SK-N-SH treated with all-trans-retinoic acid at 6 μM for 48 hours (cell line): ENCODE measurements at regions not wholly inside any gene's neighbourhood (a gene's known extent, or its start where the extent isn't known, plus 50 kb on each side); places are given as distances from the start of the nearest gene placed in this dataset.

Source experiments
- OSR1 ChIP-seq: fragments of 250-450 bp; sonication (Bioruptor Pico); IDR thresholded peaks from 2 replicates; pipeline ENCODE4 v1.8.0; 2022; ENCODE audit warnings: moderate library complexity, mild to moderate bottlenecking, inconsistent platforms
- RARB ChIP-seq: fragments of 250-450 bp; sonication (Bioruptor Pico); IDR thresholded peaks from 2 replicates; pipeline ENCODE4 v1.8.0; 2021; ENCODE audit warnings: mild to moderate bottlenecking, moderate library complexity
- ZFP30 ChIP-seq: fragments of 450-650 bp; formaldehyde crosslinking; IDR thresholded peaks from 2 replicates; pipeline ENCODE4 v1.5.0; 2022; ENCODE audit warnings: mild to moderate bottlenecking, moderate library complexity
- ZNF70 ChIP-seq: fragments of 450-650 bp; formaldehyde crosslinking; IDR thresholded peaks from 2 replicates; pipeline ENCODE4 v1.5.0; 2020; ENCODE audit warnings: mild to moderate bottlenecking, moderate library complexity
- TF ChIP-seq, protein P1 (sequence below): fragments of 250-450 bp; sonication (Bioruptor Pico); IDR thresholded peaks from 2 replicates; pipeline ENCODE4 v1.5.1; 2021; ENCODE audit warnings: mild to moderate bottlenecking, moderate library complexity
- TF ChIP-seq, protein P2 (sequence below): fragments of 250-450 bp; sonication (Bioruptor Pico); IDR thresholded peaks from 2 replicates; pipeline ENCODE4 v1.5.0; 2020; ENCODE audit warnings: mild to moderate bottlenecking, moderate library complexity

GRCh38 chr15:35757361-35757760 lies 211.4 kb upstream of the DPH6 start:
- no peak for TF ChIP-seq ZFP30 (CRISPR knock-in tag)
- TF ChIP-seq OSR1 (CRISPR knock-in tag) = no peak
- TF ChIP-seq, protein P1, sequence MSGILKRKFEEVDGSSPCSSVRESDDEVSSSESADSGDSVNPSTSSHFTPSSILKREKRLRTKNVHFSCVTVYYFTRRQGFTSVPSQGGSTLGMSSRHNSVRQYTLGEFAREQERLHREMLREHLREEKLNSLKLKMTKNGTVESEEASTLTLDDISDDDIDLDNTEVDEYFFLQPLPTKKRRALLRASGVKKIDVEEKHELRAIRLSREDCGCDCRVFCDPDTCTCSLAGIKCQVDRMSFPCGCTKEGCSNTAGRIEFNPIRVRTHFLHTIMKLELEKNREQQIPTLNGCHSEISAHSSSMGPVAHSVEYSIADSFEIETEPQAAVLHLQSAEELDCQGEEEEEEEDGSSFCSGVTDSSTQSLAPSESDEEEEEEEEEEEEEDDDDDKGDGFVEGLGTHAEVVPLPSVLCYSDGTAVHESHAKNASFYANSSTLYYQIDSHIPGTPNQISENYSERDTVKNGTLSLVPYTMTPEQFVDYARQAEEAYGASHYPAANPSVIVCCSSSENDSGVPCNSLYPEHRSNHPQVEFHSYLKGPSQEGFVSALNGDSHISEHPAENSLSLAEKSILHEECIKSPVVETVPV (CRISPR knock-in tag) = no peak
- TF ChIP-seq, protein P2, sequence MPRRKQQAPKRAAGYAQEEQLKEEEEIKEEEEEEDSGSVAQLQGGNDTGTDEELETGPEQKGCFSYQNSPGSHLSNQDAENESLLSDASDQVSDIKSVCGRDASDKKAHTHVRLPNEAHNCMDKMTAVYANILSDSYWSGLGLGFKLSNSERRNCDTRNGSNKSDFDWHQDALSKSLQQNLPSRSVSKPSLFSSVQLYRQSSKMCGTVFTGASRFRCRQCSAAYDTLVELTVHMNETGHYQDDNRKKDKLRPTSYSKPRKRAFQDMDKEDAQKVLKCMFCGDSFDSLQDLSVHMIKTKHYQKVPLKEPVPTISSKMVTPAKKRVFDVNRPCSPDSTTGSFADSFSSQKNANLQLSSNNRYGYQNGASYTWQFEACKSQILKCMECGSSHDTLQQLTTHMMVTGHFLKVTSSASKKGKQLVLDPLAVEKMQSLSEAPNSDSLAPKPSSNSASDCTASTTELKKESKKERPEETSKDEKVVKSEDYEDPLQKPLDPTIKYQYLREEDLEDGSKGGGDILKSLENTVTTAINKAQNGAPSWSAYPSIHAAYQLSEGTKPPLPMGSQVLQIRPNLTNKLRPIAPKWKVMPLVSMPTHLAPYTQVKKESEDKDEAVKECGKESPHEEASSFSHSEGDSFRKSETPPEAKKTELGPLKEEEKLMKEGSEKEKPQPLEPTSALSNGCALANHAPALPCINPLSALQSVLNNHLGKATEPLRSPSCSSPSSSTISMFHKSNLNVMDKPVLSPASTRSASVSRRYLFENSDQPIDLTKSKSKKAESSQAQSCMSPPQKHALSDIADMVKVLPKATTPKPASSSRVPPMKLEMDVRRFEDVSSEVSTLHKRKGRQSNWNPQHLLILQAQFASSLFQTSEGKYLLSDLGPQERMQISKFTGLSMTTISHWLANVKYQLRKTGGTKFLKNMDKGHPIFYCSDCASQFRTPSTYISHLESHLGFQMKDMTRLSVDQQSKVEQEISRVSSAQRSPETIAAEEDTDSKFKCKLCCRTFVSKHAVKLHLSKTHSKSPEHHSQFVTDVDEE = no peak
- no peak for TF ChIP-seq RARB
- TF ChIP-seq ZNF70 = no peak
